PFSK-1 (cell line): ENCODE measurements at regions not wholly inside any gene's neighbourhood (a gene's known extent, or its start where the extent isn't known, plus 50 kb on each side); places are given as distances from the start of the nearest gene placed in this dataset.

Experiments used
- FOXP2 ChIP-seq: optimal IDR thresholded peaks from 2 replicates; pipeline ENCODE3; 2011; ENCODE audit warnings: borderline replicate concordance, control low read depth, inconsistent platforms; ENCODE audit not compliant: insufficient read depth; ENCODE audit errors: extremely low read length, extremely low read depth
- POLR2AphosphoS5 ChIP-seq: IDR thresholded peaks from 2 replicates; pipeline ENCODE4 v1.6.1; 2012; ENCODE audit warnings: low read depth, mild to moderate bottlenecking, control low read depth, low read length, moderate library complexity
- SIN3A ChIP-seq: IDR thresholded peaks from 2 replicates; pipeline ENCODE4 v1.6.1; 2012; ENCODE audit warnings: mild to moderate bottlenecking, low read length, moderate library complexity, borderline replicate concordance; ENCODE audit not compliant: insufficient read depth
- TAF1 ChIP-seq: IDR thresholded peaks from 2 replicates; pipeline ENCODE4 v1.6.1; 2012; ENCODE audit warnings: low read length, control low read depth, borderline replicate concordance; ENCODE audit not compliant: insufficient read depth
- TF ChIP-seq, protein P1 (sequence below), 2 experiments: IDR thresholded peaks; 2 replicates each; pipeline versions ENCODE4 v1.6.1 to v1.8.0; 2011 to 2012; ENCODE audit warnings: low read depth in 2 of 2, low read length in 2 of 2, control low read depth in 1 of 2, inconsistent platforms in 1 of 2, mild to moderate bottlenecking in 1 of 2, moderate library complexity in 1 of 2; ENCODE audit not compliant: insufficient read depth in 1 of 2

DNA sequence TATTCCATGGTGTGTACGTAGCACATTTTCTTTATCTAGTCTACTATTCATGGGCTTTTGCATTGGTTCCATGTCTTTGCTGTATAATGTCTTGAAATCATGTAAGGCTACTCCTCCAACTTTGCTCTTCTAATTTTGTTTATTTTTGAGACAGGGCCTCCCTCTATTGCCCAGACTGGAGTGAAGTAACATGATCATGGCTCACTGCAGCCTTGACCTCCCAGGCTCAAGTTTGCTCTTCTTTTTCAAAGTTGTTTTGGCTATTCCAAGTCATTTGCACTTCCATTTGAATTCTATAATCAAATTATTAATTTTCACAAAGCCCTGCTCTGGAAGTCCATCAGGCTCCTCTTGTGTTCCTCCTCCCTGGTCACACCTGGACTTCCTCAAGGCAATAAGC is 90.2 kb upstream of the SGIP1 start:
- TF ChIP-seq FOXP2 (no peak), SIN3A (no peak), POLR2AphosphoS5 (no peak), TAF1 (no peak)
- TF ChIP-seq, protein P1, sequence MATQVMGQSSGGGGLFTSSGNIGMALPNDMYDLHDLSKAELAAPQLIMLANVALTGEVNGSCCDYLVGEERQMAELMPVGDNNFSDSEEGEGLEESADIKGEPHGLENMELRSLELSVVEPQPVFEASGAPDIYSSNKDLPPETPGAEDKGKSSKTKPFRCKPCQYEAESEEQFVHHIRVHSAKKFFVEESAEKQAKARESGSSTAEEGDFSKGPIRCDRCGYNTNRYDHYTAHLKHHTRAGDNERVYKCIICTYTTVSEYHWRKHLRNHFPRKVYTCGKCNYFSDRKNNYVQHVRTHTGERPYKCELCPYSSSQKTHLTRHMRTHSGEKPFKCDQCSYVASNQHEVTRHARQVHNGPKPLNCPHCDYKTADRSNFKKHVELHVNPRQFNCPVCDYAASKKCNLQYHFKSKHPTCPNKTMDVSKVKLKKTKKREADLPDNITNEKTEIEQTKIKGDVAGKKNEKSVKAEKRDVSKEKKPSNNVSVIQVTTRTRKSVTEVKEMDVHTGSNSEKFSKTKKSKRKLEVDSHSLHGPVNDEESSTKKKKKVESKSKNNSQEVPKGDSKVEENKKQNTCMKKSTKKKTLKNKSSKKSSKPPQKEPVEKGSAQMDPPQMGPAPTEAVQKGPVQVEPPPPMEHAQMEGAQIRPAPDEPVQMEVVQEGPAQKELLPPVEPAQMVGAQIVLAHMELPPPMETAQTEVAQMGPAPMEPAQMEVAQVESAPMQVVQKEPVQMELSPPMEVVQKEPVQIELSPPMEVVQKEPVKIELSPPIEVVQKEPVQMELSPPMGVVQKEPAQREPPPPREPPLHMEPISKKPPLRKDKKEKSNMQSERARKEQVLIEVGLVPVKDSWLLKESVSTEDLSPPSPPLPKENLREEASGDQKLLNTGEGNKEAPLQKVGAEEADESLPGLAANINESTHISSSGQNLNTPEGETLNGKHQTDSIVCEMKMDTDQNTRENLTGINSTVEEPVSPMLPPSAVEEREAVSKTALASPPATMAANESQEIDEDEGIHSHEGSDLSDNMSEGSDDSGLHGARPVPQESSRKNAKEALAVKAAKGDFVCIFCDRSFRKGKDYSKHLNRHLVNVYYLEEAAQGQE (IDR thresholded peaks at IDR 0.05; ENCODE audit: insufficient read depth in 1 of 2, low read depth in 2 of 2, low read length in 2 of 2): no peak

DNA sequence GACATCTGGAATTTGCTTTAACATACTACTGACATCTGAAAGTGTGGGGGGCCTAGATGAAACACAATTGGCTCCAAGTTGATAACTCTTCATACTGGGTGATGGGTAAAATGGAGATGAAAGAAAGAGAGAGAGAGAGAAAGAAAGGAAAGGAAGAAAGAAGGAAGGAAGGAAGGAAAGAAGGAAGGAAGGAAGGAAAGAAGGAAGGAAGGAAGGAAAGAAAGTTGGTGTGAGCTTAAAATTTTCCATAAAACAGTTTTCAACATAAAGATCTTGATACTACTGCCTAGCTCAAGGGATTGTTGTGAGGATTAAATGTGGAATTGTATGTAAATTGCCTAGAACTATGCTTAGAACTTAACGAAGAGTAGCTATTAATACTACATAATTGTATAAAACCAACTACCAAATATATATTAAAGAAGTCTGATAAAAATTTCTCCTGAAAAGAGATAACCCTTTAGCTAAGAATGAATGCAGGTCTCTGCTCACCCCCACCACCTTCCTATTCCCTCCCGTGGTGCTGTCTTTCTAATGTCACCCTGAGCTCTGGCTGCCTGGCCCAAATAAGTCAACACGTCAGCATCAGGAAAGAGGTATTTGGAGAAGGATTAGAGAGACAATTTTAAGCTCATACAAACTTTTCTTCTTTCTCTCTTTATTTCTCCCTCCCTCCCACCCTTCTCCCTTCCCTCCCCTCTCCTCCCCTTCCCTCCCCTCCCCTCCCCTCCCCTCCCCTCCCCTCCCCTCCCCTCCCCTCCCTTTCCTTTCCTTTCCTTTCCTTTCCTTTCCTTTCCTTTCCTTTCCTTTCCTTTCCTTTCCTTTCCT is 89.3 kb upstream of the SGIP1 start:
- TF ChIP-seq, protein P1 (IDR thresholded peaks at IDR 0.05; ENCODE audit: insufficient read depth in 1 of 2, low read depth in 2 of 2, low read length in 2 of 2): no peak
- TF ChIP-seq FOXP2 (no peak), SIN3A (no peak), TAF1 (no peak), POLR2AphosphoS5 (no peak)

DNA sequence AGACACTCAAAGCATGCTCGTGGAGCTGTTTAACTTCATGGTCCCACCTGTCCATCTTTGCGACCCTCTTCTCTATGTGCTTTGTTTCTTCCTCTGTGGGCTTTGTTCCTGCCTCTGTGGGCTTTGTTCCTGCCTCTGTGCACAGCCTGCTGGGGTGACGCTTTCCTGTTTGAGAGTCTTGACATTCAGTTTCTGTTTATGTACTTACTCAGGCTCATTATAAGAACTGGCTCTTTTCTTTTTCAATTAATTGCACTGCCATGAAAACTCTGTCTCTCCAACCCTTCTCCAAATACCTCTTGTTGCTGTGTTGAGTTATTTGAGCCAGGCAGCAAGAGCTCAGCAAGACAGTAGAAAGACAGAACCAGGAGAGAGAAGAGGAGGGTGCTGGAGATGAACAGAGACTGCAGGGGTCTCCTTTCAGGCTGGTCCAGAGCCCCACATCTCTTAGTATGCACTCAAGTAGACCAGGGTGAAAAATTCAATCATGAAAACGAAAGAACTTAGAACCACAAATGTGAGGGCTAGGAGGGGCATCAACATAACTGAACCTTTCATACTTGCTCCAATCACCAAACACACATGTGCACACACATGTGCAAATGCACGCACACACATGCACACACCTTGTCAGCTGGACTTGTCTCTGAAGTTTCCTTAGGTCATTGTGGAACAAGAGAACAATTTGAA is 88.3 kb upstream of the SGIP1 start:
- TF ChIP-seq SIN3A (no peak), FOXP2 (no peak)

DNA sequence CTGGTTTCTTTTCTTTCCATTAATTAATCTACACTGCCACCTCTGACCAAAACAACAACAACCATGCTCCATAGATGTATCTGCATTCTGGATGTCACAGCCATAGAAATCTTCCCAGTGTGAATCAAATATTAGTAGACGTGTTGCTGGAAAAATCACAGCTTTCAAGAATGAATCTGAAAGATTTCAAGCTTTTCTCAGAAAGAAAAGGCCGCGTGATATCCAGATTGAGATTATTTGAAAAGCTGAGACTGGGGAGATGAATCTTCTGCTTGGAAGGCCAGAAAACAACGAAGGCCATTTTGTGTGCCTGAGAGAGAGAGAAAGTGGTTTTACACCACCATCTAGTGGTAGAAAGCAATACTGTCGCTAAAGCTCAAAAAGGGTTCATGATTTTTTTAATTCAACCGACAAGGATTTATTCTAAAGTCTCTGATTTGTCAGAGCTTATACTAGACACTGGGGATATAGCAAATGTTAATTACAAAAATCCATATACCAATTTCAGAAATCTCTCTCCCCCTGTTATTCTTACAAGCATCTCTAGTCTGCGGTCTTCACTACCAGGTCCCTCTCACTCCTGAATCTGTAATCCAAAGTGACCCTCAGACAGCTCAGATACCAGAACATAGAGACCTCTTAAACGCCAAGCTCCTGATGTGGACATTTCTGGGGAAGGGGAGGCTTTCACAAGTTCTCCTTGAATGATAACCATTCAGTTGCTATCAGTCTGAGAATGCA is 87.5 kb upstream of the SGIP1 start:
- TF ChIP-seq FOXP2 (no peak), SIN3A (no peak), POLR2AphosphoS5 (no peak), TAF1 (no peak)
- TF ChIP-seq, protein P1 (IDR thresholded peaks at IDR 0.05; ENCODE audit: insufficient read depth in 1 of 2, low read depth in 2 of 2, low read length in 2 of 2): no peak

DNA sequence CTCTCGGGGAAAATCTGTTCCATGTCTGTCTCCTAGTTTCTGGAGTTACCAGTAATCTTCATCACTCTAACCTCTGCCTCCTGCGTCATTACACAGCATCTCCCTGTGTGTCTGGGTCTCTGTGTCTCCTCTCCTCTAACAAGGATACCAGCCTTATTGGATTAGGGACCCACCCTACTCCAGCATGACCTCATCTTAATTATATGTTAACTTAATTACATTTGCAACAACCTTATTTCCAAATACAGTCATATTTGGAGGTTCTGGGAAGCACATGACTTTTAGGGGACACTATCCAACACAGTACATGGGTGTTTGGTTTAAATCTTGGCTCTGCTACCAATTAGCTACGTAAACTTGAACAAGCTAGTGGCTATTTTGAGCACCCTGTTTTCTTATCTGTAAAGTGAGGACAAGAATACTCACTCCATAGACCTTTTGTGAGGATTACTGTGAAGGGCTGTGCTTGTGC is 83.9 kb upstream of the SGIP1 start:
- no peak for TF ChIP-seq TAF1
- no peak for TF ChIP-seq FOXP2
- TF ChIP-seq POLR2AphosphoS5: no peak
- TF ChIP-seq, protein P1 (IDR thresholded peaks at IDR 0.05; ENCODE audit: insufficient read depth in 1 of 2, low read depth in 2 of 2, low read length in 2 of 2): no peak
- TF ChIP-seq SIN3A: no peak
